ENCODE measurements at regions not wholly inside any gene's neighbourhood (a gene's known extent, or its start where the extent isn't known, plus 50 kb on each side); places are given as distances from the start of the nearest gene placed in this dataset.
A peak's percentile ranks its signal among the peaks of the same experiment; 100 is the strongest.

DNA sequence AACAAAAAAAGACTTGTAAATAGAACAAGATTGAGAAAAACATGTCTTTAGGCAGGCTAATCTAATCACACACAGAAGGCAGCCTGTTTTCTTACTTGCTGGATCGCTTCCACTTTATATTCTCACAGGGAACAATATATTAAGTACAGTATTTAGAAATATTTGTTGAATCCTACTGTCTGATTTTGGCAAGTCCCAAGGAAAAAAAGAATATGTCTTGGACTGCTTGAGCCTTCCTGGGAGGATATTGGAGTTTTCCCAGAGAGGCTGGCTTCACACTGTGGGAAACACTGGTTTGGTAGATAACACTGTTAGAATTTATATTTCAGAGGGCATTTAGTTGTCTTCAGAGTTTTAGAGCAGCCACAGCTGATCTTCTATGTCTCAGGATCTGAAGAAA lies 229.7 kb downstream of the PRL start:
- no peak overlapping the region for H3K4me3 ChIP-seq (ENCODE audit: insufficient read depth, low read depth, low read length)
- H3K9ac ChIP-seq (ENCODE audit: low read length): no peak overlapping the region
- no peak overlapping the region for H3K4me3 Mint-ChIP-seq (ENCODE audit: unreplicated experiment)
- no peaks in the 10 kb centered on the region for H3K27me3 Mint-ChIP-seq (ENCODE audit: low read depth, unreplicated experiment)
- H3K36me3 ChIP-seq (ENCODE audit: insufficient read depth, low read length): no peaks in the 10 kb centered on the region
- H4K20me1 ChIP-seq (ENCODE audit: insufficient read depth, low read length): no peaks in the 10 kb centered on the region
- H3K79me2 ChIP-seq (ENCODE audit: insufficient read depth, low read length): no peaks in the 10 kb centered on the region
- H2AFZ ChIP-seq (ENCODE audit: low read depth, low read length): no peak overlapping the region
- DNase-seq (ENCODE audit: low read depth) (no peak), FAIRE-seq (no peak)
- H3K9me3 Mint-ChIP-seq (ENCODE audit: unreplicated experiment): peaks cover 4% of the 10 kb centered on the region
- H3K9me3 ChIP-seq (ENCODE audit: insufficient read depth, low read depth, low read length): no peaks in the 10 kb centered on the region
- TF ChIP-seq, protein P1, sequence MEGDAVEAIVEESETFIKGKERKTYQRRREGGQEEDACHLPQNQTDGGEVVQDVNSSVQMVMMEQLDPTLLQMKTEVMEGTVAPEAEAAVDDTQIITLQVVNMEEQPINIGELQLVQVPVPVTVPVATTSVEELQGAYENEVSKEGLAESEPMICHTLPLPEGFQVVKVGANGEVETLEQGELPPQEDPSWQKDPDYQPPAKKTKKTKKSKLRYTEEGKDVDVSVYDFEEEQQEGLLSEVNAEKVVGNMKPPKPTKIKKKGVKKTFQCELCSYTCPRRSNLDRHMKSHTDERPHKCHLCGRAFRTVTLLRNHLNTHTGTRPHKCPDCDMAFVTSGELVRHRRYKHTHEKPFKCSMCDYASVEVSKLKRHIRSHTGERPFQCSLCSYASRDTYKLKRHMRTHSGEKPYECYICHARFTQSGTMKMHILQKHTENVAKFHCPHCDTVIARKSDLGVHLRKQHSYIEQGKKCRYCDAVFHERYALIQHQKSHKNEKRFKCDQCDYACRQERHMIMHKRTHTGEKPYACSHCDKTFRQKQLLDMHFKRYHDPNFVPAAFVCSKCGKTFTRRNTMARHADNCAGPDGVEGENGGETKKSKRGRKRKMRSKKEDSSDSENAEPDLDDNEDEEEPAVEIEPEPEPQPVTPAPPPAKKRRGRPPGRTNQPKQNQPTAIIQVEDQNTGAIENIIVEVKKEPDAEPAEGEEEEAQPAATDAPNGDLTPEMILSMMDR (IDR thresholded peaks at IDR 0.05; ENCODE audit: insufficient read depth, low read depth, low read length): no peak
- peaks cover 24% of the 10 kb centered on the region for H3K4me1 Mint-ChIP-seq (ENCODE audit: low read depth, unreplicated experiment)
- H3K4me2 ChIP-seq (ENCODE audit: low read length): no peak overlapping the region
- no peak overlapping the region for H3K27ac ChIP-seq (ENCODE audit: low read depth, low read length)
- peaks cover 16% of the 10 kb centered on the region for H3K36me3 Mint-ChIP-seq (ENCODE audit: low read depth, unreplicated experiment)
- peaks cover 4% of the 10 kb centered on the region for H3K4me1 ChIP-seq (ENCODE audit: insufficient read depth, low read length)
- H3K27ac Mint-ChIP-seq (ENCODE audit: unreplicated experiment): no peak overlapping the region
- H3K27me3 ChIP-seq (ENCODE audit: insufficient read depth, low read length): no peaks in the 10 kb centered on the region

DNA sequence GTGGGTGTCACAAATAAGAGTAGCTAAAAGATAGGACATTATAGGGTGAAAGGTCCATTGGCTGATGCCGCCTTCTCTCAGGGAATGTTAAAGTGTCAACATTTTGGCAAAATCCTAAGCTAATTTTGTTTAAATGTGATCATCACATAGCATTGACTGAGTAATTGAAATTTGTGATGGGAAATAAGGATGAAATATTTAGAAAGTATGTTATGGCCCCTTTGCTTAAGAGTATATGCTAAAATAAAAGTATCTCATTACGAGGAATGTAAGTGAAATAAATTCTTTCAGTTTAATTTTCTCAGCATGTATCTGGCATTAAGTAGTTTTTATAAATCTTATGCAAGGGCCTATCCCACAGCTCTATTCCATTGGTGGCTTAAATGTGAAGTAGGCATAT lies 229.2 kb downstream of the PRL start:
- Histone ChIP-seq H3K4me3 (ENCODE audit: insufficient read depth, low read depth, low read length) (no peak overlapping the region), H3K27ac (ENCODE audit: low read depth, low read length) (no peak overlapping the region), H3K9me3 (ENCODE audit: insufficient read depth, low read depth, low read length) (no peaks in the 10 kb centered on the region), H3K79me2 (ENCODE audit: insufficient read depth, low read length) (no peaks in the 10 kb centered on the region), H3K27me3 (ENCODE audit: insufficient read depth, low read length) (no peaks in the 10 kb centered on the region), H4K20me1 (ENCODE audit: insufficient read depth, low read length) (no peaks in the 10 kb centered on the region), H2AFZ (ENCODE audit: low read depth, low read length) (no peak overlapping the region), H3K9ac (ENCODE audit: low read length) (no peak overlapping the region), H3K4me2 (ENCODE audit: low read length) (no peak overlapping the region), H3K4me1 (ENCODE audit: insufficient read depth, low read length) (peaks cover 4% of the 10 kb centered on the region), H3K36me3 (ENCODE audit: insufficient read depth, low read length) (no peaks in the 10 kb centered on the region)
- TF ChIP-seq EZH2 (IDR thresholded peaks at IDR 0.05; ENCODE audit: insufficient read depth, low read length): no peak
- TF ChIP-seq, protein P1 (IDR thresholded peaks at IDR 0.05; ENCODE audit: insufficient read depth, low read depth, low read length): no peak
- DNase-seq (ENCODE audit: low read depth): no peak
- H3K4me3 Mint-ChIP-seq (ENCODE audit: unreplicated experiment): no peak overlapping the region
- no peak overlapping the region for H3K27ac Mint-ChIP-seq (ENCODE audit: unreplicated experiment)
- peaks cover 4% of the 10 kb centered on the region for H3K9me3 Mint-ChIP-seq (ENCODE audit: unreplicated experiment)
- peaks cover 11% of the 10 kb centered on the region for H3K36me3 Mint-ChIP-seq (ENCODE audit: low read depth, unreplicated experiment)
- no peak for FAIRE-seq
- H3K27me3 Mint-ChIP-seq (ENCODE audit: low read depth, unreplicated experiment): no peaks in the 10 kb centered on the region
- H3K4me1 Mint-ChIP-seq (ENCODE audit: low read depth, unreplicated experiment): peaks cover 25% of the 10 kb centered on the region

DNA sequence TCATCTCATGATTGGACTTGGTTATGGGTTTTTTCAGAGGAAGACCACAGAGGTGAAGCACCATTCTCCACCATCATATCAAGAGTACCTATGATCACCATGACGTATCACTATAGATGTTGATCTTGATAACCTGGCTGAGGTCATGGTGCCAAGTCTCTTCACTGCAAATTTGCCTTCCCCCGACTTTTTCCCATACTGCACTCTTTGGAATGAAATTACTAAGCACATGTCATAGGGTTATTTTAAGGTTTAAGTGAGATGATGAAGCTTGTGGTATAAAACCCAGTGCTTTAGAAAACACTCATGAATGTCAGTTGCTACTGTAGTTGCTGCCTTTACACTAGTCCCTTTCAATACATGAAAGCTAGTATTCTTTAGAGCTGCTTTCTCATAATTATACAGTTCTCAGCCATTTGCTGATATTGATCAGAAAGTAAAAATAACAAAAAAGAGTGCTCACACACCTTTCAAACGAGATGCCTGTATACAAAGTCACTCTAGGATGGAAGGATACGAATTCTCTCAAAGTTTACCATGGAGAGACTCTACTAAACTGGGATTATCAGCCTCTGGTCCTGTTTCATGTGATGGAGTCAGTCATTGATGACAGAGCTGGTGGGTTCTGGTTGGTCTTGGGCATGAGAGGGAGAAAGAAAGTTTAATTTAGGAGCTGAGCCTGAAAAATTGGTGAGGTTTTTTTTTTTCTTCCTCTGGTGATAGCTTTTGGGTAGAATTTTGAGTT lies 228.1 kb downstream of the PRL start:
- Histone ChIP-seq H3K4me3 (ENCODE audit: insufficient read depth, low read depth, low read length) (no peak overlapping the region), H3K4me2 (ENCODE audit: low read length) (no peak overlapping the region), H3K36me3 (ENCODE audit: insufficient read depth, low read length) (no peaks in the 10 kb centered on the region), H2AFZ (ENCODE audit: low read depth, low read length) (no peak overlapping the region), H3K9me3 (ENCODE audit: insufficient read depth, low read depth, low read length) (no peaks in the 10 kb centered on the region), H3K79me2 (ENCODE audit: insufficient read depth, low read length) (no peaks in the 10 kb centered on the region), H3K27ac (ENCODE audit: low read depth, low read length) (no peak overlapping the region), H3K27me3 (ENCODE audit: insufficient read depth, low read length) (no peaks in the 10 kb centered on the region), H4K20me1 (ENCODE audit: insufficient read depth, low read length) (no peaks in the 10 kb centered on the region), H3K9ac (ENCODE audit: low read length) (no peak overlapping the region), H3K4me1 (ENCODE audit: insufficient read depth, low read length) (peaks cover 4% of the 10 kb centered on the region)
- DNase-seq (ENCODE audit: low read depth): no peak
- no peak for FAIRE-seq
- Mint-ChIP-seq H3K4me1 (ENCODE audit: low read depth, unreplicated experiment) (peaks cover 27% of the 10 kb centered on the region), H3K27me3 (ENCODE audit: low read depth, unreplicated experiment) (no peaks in the 10 kb centered on the region), H3K4me3 (ENCODE audit: unreplicated experiment) (no peak overlapping the region), H3K36me3 (ENCODE audit: low read depth, unreplicated experiment) (peaks cover 8% of the 10 kb centered on the region), H3K27ac (ENCODE audit: unreplicated experiment) (peak overlapping the region; percentile 50), H3K9me3 (ENCODE audit: unreplicated experiment) (peaks cover 4% of the 10 kb centered on the region)
- no peak for TF ChIP-seq EZH2 (IDR thresholded peaks at IDR 0.05; ENCODE audit: insufficient read depth, low read length)
- TF ChIP-seq, protein P1 (IDR thresholded peaks at IDR 0.05; ENCODE audit: insufficient read depth, low read depth, low read length): no peak
